LNCAP (cell line): ENCODE measurements at regions not wholly inside any gene's neighbourhood (a gene's known extent, or its start where the extent isn't known, plus 50 kb on each side); places are given as distances from the start of the nearest gene placed in this dataset.

ENCODE experiments used
- CTCF ChIP-seq: fragments of 450-650 bp; IDR thresholded peaks from 2 replicates; pipeline ENCODE4 v1.5.1; 2017; ENCODE audit warnings: mild to moderate bottlenecking

GRCh38 chr4:38377195-38377594 lies 286.8 kb upstream of the KLF3 start:
- no peak for TF ChIP-seq CTCF

DNA sequence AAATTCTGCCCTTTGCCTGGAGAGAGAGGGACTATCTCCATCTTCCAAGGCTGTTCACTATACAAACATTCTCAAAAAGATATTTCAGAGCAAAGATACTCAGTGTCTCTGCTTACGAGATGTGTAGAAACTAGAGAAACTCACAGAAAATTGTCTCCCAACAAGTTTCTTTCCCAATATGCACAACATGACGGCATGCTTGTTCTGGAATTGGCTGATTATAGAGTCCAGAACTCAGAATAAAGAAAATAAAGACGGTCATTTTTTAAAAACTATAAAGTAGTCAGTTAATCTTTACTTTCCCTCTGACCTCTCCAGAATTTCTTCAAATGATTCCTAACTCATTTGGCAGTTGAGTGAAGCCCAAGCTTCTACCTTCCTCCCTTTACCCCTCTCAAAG lies 285.5 kb upstream of the KLF3 start:
- TF ChIP-seq CTCF = no peak

DNA sequence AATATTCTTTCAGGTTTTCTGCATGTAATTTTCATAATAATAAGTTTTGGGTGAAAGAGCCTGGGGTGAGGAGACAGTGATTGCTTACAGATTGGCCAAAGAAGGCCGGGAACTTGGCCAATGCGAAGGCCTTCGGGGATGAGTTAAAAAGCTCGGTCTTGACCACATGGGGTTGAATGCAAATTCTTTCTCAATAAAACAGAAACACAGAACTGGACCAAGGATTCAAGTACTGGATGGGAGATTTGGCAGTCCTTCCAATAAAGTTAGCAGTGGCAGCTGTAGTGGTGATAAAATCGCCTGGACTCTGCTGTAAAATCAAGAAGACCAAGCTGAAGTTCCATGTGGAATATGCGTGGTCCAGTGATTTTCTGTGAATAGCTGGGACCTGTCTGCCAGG lies 282.2 kb upstream of the KLF3 start:
- no peak for TF ChIP-seq CTCF

- TF ChIP-seq CTCF = no peak
Measured at GRCh38 chr4:38382520-38382919, 281.5 kb upstream of the KLF3 start.

DNA sequence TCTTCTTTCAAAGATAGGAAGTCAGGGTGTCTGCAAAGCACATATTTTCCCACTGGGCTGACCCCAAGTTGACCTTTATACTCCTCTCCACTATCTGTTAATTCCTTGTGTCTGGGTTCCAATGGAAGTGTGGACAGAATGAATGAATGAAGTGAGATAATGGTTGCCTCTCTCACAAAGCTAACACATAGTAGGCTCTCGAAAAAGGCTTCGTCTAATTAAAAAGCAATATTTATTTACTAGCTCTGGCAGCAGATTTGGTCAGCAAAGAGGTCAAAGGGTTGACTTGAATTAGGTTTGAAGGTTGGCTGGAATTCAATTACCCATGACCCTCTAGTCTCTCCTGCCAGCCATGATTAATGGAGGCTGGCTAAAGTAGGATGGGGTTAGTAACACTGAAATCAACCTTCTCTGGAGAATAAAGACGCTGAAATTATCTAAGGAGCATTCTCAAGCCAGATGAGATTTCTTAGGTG lies 280.3 kb upstream of the KLF3 start:
- no peak for TF ChIP-seq CTCF

DNA sequence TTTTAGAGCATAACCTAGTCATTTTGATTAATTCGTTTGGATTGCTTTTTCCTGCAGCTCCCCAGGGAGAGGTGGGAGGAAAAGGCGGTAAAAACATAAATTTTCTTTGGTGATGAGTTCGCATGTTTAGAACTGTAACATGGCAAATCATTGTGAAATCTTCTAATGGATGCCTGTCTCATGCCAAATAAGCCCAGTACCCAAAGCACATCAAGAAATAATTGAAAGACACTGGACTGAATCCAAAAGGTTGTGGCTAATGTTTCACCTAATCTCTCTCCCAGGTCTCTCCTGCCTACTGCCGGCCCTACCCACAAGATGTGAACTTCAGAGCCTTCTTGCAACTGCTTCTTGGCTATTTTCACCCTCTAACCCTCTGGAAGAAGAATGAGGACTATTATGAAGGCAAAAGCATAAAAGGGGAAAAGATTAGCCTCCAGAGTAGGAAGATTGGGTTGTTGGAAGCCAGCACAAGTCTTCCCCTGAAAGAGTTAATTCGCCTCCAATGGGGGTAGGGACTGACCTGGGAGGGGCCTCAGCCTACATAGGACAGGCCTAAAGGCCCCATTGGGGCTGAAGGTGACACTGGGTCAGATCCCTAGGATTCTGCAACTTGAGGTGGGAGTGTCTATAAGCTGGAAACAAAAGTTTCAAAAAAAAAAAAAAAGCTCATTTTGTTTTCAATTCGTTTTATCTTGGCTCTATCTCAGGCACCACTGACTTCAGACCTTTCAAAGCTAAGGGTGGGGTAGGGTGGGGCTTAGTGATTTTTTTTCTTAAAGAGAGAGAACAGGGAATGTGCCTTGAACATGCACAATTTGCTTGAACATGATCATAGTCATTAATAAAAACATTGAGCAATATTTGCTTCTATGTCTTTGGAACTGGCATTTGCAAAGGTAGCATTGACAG lies 278.6 kb upstream of the KLF3 start:
- TF ChIP-seq CTCF = no peak

DNA sequence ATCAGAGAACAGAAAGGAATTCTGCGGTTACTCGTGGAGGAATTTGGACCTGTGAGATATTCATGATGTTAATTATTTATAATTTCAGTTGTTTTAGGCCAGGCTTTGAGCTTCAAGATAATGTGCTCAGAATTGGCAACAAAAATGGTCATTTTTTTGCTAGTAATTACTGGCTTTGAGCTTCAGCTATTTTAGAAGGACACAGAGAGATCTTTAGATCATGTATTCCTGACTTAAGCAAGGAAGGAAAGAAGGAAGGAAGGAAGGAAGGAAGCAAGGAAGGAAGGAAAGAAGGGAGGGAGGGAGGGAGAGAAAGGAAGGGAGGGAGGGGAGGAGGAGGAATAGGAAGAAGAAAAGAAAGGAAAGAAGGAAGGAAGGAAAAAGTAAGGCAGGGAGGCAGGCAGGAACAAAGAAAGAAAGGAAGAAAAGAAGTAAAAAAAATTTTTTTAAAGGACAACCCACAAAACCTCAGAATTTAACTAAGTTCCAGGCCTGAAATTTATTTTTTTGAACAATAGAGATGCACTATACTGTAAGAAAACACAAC lies 277.9 kb upstream of the KLF3 start:
- TF ChIP-seq CTCF = no peak
